CD4-positive, alpha-beta T cell treated with Interleukin-21 for 1 hour (primary cell): ENCODE measurements at regions not wholly inside any gene's neighbourhood (a gene's known extent, or its start where the extent isn't known, plus 50 kb on each side); places are given as distances from the start of the nearest gene placed in this dataset.
"Not testable (repeated sequence)": the region's sequence is repeated elsewhere in the genome, so short reads cannot be mapped to it uniquely, and the experiment has no call there.

ENCODE experiments used
- DNase-seq: peaks from one replicate; pipeline ENCODE4 v3.0.0-alpha.2; 2020

DNA sequence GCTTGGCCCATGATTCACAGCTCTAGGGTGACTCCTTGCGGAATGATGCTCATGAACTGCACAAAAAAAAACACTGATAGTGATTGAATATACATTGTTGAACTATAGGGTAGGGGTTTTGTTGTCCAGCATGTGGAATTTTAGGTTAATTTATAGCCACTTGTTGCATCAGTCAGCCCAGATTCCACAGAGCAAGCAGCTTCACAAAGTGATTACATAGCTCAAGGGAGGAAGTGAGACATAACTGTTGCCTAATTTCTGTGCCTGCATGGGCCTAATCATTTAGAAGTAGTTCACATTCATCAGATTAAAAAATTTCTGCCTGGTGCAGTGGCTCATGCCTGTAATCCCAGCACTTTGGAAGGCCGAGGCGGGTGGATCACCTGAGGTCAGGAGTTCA is 142.2 kb upstream of the ZNF722 start:
- DNase-seq, result not testable (repeated sequence)

DNA sequence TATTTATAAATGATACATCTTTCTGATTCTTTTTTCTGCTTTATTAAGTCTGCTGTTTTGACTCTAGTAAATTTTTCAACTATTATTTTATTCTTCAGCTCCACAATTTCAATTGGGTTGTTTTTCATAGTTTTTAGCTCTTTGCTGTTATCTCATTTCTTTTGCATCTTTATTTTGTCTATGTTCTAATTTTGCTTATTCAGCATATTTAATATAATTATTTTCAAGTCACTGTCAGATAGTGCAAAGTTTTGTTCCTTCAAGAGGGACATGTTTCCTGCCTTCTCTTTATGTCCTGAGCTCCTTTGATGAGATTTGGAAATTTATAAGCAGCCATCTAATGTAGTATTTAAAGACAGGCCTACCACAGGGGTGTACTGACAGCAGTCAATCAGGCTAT is 131.5 kb upstream of the ZNF722 start:
- DNase-seq, result no peak

DNA sequence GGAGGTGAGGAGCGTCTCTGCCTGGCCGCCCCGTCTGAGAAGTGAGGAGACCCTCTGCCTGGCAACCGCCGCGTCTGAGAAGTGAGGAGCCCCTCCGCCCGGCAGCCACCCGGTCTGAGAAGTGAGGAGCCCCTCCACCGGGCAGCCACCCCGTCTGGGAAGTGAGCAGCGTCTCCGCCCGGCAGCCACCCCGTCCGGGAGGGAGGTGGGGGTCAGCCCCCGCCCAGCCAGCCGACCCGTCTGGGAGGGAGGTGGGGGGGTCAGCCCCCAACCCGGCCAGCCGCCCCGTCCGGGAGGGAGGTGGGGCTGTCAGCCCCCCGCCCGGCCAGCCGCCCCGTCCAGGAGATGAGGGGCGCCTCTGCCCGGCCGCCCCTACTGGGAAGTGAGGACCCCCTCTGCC is 124.4 kb upstream of the ZNF722 start:
- not testable (repeated sequence) for DNase-seq

DNA sequence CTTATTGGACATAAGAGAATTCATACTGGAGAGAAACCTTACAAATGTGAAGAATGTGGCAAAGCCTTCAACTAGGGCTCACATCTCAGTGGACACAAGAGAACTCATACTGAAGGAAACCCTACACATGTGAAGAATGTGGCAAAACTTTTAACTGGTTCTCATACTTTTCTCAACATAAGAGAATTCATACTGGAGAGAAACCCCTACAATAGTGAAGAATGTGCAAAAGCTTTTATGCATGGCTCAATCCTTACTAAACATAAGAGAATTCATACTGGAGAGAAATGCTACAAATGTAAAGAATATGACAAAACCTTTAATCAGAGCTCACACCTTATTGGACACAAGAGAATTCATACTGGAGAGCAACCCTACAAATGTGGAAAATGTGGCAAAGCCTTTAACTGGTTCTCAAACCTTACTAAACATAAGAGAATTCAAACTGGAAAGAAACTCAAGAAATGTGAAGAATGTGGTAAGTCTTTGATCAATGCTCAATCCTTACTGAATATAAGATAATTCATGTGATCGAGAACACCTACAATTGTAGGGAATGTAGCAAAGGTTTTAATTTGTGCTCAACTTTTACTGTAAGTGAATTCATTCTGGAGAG is 121.8 kb upstream of the ZNF722 start:
- no peak for DNase-seq

DNA sequence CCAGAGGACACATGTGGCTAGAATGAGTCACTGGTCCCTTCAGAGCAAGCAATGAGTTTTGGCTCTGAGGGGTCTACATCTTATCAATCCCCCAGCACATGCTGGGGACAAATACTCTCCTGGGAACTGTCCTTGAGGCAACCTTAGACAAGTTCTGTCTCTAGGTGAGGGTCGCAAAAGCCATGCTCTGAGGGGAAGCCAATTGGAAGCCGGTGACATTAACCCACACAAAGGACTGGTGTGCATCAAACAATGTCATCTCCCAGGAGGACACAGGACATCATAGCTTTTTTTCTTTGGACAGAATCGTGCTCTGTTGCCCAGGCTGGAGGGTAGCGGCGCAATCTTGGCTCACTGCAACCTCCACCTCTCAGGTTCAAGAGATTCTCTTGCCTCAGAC is 111.6 kb upstream of the ZNF722 start:
- DNase-seq, result no peak

DNA sequence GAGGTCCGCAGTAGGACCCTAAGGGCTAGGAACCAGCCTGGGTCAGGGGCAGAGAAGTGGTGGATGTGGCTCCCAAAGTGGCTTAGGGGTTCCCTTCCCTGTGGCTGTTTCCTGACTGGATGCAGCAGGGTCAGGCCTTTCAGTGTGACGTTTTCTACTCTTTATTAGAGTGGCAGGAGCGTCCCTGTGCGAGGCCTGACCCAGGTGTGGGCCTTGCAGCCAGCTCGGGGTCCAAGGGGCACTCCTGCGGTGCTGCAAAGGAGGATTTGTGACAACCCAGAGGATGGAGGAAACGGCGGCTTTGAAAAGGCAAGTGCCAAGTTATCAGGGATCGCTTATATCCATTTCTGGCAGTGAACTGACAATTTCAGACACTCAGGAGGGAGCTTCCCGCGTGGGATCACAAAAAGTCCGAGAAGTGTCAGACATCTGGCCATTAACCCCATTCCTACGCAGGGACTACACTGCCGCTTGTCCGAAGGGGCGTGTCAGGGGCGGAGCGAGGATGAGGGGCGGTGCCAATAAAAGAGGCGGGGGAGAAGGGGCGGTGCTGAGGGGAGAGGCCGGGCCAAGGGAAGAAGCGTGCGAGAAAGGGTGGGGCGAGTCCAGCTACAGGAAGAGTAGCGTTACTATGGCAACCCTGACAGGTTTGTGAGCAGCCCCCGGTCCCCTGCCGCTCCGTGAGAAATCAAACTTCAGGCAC is 98.8 kb upstream of the ZNF722 start:
- DNase-seq, result peak; percentile 78

DNA sequence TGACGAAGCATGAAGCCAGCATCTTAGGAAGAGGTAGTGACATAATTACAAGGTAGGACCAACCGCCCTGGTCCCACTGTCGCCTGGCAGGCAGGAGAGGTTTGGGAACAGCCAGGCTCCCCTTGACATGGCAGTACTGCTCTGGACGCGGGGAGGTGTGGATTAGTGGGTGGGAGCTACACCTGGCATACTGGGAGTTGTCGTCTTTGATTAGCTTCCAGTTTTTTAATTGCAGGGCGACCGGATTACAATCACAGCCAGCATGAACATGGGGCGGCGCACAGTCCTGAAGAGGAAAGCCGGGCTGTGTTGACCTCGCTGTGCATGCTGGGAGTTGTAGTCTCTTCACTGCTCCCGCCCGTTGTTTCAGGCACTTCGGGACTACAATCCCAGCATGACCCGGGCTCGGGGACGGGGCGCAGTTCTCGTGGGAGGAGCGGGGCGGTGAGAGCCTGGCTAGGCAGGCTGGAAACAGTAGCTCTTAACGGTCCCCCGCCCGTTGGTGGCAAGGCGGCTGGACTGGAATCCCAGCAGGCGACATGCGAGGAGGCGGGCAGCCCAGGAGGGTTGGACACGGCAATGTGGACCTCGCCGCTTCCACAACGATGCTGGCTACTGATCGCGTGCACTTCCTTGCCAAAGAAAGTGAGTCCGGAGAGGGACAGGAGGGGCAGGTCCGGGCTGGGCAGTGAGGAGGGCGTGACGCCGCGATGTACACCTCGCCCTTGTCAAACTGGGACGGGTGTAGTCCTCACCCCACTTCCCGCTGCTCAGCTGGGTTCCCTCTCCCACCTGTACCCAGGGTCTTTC is 98.0 kb upstream of the ZNF722 start:
- peak; percentile 86 for DNase-seq

DNA sequence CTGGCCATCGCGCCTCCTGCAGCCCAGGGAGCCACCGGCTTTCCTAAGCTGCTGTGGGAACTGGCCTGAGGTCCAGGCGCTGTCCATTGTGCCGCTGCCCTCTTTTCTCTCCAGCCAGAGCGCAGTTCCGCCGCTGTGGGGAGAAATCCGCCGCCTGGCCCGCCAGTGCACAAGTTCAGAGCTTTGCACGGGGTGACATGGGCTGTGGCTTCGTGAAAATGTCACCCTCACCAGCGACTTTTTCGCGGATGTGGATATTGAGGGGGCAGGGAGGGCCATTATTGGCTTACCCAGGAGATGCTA is 97.5 kb upstream of the ZNF722 start:
- not testable (repeated sequence) for DNase-seq

DNA sequence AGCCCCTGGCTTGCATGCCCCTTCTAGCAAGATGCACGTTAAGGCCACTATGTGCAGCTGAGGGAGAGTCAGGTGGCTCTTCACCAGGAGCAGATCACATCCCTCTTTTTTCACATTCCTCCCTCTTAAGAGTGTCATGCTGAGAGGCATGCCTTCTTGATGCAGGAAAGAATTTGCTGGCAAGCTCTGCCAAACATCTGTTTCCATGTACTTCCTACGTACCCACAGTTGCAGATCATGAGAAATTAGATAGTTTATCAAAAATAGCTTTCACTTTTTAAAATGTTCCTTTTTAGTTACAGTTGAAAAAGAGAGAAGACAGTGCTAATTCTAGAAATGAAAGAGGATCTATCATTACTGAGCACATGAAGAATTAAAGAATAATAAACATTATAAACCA is 79.7 kb upstream of the ZNF722 start:
- no peak for DNase-seq

DNA sequence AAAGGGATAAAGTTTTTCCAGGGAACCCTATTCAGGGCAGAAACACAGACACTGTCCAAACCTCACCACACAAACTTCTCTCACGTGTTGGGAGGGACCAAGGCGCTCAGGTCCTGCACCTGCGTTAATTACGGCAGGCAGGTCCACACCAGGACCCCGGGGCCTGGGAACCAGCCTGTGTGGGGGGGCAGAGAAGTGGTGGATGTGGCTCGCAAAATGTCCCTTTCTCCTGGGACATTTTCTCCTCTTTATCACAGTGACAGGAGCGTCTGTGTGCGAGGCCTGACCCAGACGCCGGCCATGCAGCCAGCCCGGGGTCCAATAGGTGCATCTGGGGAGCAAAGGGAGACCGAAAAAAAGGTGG is 73.4 kb upstream of the ZNF722 start:
- no peak for DNase-seq

DNA sequence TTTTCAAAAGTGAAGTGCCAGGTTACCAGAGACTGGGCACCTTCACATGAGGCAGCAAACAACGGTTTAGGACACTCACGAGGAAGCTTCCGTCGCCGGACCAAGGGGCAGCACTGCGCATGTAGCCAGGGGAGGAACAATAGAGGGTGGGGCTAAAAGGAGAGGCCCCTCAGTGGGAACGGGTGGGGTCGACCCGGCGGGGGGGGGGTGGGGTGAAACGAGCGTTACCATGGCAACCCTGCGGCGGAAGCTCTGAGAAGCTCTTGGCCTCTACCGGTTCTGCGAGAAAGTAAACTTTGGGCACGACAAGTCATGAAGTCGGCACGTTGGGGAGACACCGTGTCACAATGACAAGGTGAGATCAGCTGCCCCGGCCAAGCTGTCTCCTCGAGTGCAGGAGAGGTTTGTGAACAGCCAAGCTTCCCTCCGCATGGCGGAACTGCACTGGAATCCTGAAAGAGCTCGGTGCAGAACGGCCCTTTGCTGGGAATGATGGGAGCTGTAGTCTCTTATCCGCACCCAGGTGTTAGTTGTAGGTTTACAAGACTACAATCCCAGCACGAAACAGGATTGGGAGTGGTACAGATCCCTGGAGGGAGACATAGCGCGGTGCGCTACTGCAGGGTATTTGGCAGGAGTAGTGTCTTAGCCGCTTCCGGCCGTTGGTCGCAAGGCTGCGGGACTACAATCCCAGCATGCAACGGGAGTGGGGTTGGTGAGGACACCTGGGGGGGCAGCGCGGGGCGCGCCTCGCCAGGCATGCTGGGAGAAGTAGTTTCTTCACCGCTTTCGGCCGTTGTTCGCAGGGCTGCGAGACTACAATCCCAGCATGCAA is 72.8 kb upstream of the ZNF722 start:
- peak; percentile 86 for DNase-seq

DNA sequence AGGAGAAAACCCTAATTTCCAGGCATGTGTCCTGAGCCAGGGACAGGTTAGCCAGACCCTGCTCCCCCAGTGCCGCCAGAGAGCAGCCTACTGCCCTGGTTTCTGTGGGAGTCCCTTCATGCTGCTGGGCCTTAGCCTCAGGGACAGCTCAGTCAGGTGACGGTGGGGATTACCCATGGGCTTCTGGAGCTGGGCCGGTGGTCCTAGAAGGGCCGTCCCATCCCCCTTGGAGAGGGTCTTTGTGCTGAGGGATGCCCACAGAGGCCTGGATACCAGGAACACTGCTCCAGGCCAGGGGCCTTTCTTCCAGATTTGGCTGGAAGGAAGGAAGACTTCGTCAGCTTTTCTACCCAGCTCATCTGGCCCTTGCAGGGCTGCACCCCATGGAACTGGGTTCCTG is 71.4 kb upstream of the ZNF722 start:
- no peak for DNase-seq

DNA sequence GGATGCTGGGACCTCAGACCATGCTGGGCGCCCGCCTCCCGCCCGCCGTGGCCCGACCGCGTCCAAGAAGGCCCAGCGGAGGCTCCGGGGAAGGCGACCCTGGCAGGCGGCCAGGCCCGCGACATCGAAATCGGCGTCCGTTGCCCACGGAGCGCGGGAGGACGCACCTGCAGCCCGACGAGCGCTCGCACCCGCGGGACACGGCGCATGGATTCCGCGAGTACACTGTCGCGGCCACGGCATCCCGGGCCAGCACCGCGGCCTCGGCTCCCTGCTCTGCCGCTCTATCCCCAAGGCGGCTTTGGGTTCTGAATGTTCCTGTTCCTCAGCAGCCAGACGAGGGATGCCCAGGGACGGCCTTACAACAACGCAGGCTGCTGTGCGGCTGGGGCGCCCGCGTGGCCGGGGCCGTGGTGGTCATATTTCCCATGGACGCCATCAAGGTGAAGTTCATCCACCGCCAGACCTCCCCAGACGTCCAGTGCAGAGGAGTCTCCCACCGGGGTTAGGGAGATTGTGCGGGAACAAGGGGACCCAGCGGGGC is 67.5 kb upstream of the ZNF722 start:
- no peak for DNase-seq

DNA sequence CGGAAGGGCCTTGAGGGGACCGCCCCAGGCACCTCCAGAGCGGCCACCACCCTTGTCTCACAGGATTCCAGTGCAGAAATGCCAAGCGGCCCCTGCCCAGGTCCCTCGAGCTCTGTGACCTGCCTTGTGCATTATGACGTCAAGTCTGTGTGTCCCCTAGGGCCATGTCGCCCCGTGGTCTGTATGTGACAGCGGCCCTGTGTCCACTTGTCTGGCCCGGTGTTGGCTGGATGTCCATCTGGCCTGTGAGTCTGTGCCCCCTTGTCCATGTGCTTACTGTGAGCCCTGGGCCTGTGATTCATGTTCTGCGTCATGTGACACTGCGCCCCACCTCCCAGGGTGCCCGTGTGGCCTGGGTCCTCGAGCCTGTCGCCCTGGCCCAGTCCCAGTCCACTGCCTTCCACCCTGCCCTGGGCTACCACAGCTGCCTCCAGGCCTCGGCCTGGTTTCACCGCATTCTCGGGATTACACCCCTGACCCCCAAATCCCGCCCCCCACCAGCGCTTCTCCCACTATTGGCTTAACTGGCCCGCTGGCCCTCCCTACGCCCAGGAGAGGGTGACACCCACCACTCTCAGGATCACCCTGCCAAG is 66.6 kb upstream of the ZNF722 start:
- DNase-seq, result no peak
